HG03095 (cell line): ENCODE measurements at regions not wholly inside any gene's neighbourhood (a gene's known extent, or its start where the extent isn't known, plus 50 kb on each side); places are given as distances from the start of the nearest gene placed in this dataset.

Experiments
- ATAC-seq: cut with Tn5 transposase; IDR thresholded peaks from one replicate; pipeline ENCODE4 v1.9.1; 2021; ENCODE audit warnings: moderate library complexity; ENCODE audit not compliant: unreplicated experiment

DNA sequence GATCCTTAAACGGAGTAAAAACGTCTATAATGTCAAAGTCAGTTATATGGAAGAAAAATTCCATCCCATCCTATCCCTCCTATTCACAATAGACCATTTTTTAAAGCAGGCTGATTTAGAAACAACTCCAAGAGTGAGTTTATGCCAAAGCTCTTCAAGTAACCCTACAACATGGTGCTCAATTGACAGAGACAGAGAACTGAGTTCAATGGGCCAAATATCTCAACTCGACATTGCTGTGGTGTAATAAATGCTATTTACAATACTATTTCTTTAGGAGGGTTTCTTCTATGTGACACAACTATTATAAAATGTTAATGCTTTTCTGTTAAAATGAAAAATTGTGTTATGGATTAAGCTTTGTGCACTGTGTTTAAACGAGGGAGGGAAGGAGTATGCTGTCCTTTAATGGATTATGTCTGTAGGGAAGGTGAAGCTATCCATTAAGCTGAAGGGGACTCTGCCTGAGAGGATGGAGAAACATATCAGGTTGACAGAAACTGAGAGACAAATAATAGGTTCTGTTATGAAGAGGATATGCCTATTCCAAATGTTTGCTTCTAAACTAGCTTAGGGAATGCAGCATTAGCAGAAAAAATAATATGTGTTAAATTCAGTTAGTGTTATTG, 362.5 kb upstream of the CHRM3 start:
- ATAC-seq = no peak

- no peak for ATAC-seq
Observed at GRCh38 chr1:239016337-239016736, 370.0 kb upstream of the CHRM3 start.

DNA sequence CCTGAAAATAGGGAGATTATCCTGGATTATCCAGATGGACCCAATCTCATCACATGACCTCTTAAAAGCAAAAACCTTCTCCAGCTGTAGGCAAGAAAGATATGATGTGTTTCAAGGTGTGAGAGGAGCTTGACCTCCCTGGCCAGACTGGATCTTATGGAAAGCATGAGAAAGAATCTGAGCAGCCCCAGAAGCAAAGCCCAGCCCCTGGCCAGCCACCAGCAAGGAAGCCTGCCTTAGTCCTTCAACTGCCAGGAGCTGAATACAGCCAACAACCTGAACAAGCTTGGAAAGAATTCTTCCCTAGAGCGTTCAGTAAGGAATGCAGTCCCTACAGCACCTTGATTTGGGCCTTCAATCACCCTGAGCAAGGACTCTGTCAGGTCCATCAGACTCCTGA, 375.0 kb upstream of the CHRM3 start:
- ATAC-seq = no peak

DNA sequence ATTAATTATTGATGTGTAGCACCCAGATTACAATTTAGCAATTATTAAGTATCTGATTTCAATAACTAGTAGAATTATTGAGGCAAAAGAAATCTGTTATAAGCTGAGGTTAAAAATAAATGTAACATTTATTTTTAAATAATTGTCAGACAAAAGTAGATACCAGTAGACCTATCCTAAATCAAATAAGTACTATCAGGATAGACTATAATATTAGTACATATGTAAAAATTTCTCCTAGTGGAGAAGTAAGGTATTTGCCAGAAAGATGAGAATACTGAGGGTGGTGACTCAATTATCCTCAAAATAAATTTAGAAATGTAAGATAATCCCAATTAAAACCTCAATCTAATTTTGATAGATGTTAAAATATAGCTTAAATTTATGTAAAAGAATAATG, 377.8 kb upstream of the CHRM3 start:
- no peak for ATAC-seq

DNA sequence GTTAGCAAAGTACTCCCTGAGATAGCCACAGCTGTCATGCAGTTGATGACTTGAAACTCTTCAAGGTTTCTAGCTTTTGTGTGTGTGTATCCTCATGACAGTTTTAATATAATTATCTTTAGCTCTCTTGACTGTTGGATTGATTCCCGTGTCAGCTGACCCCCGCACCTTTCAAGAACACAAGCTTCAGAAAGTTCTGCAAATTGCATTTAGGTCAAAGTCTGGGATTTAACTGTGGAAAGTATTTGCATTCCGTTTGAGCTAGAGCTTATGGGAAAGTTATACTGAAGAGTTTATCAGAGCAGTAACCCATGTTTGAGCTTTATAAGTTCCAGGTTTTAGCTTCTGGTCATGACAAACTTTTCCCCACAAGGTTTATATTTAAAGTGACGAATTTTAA, 380.1 kb upstream of the CHRM3 start:
- ATAC-seq = no peak

GRCh38 chr1:238999944-239000343, 386.4 kb upstream of the CHRM3 start:
- no peak for ATAC-seq

- ATAC-seq = no peak
Observed at GRCh38 chr1:238998577-238998976, 387.8 kb upstream of the CHRM3 start.

DNA sequence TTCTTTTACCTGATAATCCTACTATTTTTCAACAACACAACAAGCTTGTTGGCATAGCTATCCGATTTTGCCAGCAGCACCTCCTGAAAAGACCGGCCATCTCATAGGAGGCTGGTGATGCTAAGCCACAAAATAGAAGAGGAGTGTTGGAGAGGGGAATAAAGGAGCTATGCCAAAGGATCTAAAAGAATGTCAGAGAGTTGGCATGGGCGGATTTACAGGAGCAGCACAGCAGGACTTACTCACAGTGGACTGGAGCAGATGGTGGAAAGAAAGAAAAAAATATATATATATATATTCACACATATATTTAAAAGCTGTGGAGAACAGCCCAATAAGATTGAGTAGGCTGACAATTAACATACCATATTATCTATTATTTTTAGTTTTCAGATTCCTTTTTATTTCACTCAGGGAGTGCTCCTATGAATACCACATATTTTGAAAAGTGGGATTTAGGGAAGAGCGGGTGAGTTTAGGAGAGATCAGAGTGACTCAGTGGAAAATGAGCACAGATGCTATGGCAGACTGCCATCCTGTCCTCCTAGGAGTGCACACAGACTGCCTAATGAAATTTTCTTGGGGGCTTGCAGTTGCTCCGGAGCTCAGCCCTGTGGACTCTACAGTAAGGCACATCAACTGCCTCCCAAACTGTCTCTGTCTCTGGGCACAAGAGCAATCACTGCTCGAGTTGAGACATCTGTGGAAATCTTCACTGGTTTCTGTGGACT, 394.4 kb upstream of the CHRM3 start:
- no peak for ATAC-seq

DNA sequence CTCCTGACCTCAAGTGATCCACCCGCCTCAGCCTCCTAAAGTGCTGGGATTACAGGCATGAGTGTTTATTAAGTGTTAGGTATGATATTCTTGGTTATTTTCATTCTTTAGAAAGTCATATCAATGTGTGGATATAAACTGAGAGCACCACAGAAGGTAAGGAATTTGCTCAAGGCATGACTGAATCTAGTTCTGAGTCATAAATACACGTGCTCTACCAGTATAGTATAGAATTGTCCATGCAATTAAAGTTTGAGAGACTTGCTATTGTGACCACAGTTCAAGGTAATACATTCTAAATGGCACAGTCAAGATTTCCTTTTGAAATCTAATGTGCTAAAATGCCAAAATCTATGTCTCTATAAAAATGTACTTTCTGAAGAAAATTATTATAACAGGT, 401.1 kb upstream of the CHRM3 start:
- ATAC-seq = no peak

DNA sequence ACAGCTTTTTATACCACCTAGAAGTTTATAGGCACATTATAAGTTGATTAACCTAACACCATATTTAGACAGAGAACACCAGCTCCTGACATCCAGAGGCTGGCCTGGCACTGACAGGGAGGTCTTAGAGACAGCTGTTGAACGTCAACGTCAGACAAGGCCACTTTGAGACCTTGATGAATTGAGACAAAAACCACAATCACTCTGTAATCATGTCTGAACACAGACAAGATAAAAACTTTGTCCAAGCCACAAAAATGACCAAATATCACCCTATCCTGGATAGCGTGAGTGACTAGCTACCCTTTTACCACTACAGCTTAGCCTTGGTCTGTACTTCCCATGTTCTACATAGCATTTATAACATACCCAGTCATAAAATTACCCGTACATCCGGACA, 403.6 kb upstream of the CHRM3 start:
- ATAC-seq = no peak

DNA sequence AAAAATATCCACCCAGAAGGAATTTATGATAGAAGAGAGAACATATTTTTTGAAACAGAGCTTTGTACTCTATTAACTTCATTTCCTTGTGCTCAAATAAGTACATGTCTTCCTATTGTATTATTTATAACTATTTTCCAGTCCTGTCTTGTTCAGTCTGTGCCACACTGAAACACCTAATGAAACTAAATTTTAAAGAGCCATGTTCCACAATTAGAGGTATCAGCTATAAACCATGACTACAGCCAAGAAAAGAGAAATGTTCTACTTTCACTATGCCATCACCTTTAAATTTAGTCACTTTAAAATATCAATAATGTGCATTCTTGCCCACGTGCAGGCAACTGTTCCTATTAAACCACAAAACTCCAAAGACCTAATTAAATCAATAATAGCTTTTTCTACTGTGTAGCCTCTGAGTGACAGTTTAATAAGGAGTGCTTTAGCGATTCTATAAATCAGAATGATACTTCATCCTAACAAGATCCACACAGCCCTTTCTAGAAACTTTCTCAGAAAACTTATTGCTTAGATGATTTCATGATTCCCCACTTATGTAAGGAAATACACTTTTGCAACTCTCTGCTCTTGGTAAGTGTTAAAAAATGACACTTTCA, 404.9 kb upstream of the CHRM3 start:
- no peak for ATAC-seq

DNA sequence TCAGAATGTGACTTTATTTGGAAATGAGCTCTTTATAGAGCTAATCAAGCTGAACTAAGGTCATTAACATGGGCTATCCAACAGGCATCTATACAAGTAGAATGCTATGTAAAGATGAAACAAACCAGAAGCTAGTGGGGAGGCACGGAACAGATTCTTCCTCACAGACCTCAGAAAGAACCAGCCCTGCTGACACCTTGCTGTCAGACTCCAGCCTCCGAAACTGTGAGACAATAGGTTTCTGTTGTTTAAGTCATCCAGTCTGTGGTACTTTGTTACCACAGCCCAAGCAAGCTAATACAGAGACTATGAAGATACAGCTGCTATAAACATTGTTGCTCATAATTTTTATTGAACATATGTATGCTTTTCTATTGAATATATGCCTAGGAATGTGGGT, 406.3 kb upstream of the CHRM3 start:
- no peak for ATAC-seq

DNA sequence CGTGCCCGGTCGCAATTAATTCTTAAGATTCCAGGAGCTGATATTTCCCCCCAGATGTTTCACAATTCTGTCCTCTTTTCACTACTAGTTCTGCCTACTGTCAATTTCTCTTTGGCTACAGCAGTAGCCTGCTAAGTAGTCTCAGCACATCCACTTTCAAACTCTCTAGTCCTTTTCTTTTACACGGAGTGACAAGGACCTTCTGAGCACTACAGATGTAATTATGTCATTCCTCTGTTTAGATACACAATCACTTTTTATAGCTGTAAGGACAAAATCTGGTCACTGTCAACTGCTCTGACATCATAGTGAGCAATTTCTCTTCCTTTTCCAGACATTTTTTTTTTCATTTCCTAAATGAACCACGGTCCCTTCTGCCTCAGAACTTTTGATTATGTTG, 421.7 kb upstream of the CHRM3 start:
- ATAC-seq = no peak

- no peak for ATAC-seq
Observed at GRCh38 chr1:238962941-238963340, 423.4 kb upstream of the CHRM3 start.

DNA sequence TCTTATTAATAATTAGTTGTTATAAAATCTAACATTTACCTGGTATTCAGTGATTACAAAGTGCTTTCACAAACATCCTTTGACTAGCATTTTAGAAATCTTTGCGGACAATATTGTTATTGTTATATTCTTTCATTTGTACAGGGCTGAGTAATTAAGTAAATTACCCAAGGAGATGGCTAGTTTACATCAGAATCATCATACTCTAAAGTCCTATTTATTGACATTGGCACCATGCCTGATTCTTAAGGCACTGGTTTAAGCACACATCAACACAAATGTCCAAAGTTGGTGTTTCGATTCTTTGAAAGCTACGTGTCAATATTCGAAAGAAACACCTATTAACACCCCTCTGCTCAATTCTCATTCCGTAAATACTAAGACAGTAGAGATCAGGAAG, 424.6 kb upstream of the CHRM3 start:
- no peak for ATAC-seq

- no peak for ATAC-seq
Observed at GRCh38 chr1:238960071-238960470, 426.3 kb upstream of the CHRM3 start.

GRCh38 chr1:238955934-238956333, 430.4 kb upstream of the CHRM3 start:
- no peak for ATAC-seq

- ATAC-seq = no peak
Observed at GRCh38 chr1:238954865-238955264, 431.5 kb upstream of the CHRM3 start.

DNA sequence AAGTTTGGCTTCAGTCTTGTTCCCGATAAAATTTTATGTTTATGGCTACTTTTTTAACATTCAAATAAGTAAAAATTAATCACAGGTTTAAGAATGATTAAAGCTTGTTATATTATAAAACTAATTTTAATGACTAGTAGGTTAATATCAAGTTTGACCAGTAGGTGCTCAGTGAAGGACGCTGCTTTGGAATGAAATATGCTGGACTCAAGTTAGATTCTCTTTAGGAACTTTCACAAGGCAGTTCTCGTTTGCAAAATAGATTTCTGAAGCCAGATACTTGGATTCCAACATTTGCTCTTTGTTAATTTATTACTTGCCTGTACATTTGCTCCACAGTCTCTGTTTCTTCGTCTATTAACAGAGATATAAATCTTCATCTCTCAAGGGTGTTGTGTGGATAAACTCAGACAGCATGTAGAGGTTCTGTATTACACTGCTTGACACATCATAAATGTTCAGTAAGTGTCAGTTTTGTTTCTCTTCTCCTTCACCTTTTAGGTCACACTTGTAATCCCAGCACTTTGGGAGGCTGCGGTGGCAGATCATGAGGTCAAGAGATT, 432.8 kb upstream of the CHRM3 start:
- no peak for ATAC-seq

GRCh38 chr1:238951809-238952208, 434.6 kb upstream of the CHRM3 start:
- ATAC-seq = no peak

- ATAC-seq = no peak
Observed at GRCh38 chr1:238950784-238951183, 435.6 kb upstream of the CHRM3 start.

DNA sequence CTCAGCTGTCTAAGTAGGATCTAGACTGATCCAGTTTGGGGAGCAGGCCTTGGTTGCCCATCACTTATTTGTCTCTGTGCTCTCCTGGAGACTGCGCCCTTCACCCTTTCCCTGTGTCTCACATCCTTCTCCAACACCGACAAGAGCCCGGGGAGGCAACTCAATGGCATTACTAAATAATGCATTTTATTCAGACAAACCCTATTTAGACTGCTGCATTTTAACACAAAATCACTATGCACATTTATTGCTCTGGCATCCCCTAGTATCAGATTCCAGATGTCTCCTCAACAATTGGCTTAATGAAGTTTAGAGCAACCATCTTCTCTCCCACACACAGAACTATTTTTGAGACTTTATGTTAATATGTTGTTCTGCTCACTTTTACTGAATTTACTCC, 436.4 kb upstream of the CHRM3 start:
- no peak for ATAC-seq
